ENCODE measurements at regions not wholly inside any gene's neighbourhood (a gene's known extent, or its start where the extent isn't known, plus 50 kb on each side); places are given as distances from the start of the nearest gene placed in this dataset.

DNA sequence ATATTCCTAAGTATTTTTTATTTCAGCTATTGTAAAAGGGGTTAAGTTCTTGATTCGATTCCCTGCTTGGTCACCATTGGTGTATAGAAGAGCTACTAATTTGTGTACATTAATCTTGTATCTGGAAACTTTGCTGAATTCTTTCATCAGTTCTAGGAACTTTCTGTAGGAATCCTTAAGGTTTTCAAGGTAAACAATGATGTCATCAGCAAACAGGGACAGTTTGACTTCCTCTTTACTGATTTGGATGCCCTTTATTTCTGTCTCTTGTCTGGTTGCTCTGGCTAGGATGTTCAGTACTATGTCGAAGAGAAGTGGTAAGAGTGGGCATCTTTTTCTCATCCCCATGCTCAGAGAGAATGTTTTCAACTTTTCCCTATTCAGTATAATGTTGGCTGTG is 252.7 kb downstream of the NR4A2 start:
- ChIA-PET POLR2A (no interaction called here), CTCF (no interaction called here)
- TF ChIP-seq, protein P1, sequence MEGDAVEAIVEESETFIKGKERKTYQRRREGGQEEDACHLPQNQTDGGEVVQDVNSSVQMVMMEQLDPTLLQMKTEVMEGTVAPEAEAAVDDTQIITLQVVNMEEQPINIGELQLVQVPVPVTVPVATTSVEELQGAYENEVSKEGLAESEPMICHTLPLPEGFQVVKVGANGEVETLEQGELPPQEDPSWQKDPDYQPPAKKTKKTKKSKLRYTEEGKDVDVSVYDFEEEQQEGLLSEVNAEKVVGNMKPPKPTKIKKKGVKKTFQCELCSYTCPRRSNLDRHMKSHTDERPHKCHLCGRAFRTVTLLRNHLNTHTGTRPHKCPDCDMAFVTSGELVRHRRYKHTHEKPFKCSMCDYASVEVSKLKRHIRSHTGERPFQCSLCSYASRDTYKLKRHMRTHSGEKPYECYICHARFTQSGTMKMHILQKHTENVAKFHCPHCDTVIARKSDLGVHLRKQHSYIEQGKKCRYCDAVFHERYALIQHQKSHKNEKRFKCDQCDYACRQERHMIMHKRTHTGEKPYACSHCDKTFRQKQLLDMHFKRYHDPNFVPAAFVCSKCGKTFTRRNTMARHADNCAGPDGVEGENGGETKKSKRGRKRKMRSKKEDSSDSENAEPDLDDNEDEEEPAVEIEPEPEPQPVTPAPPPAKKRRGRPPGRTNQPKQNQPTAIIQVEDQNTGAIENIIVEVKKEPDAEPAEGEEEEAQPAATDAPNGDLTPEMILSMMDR (IDR thresholded peaks at IDR 0.05; ENCODE audit: control extremely low read depth, extremely low read depth, low read depth, missing control alignments): no peak

DNA sequence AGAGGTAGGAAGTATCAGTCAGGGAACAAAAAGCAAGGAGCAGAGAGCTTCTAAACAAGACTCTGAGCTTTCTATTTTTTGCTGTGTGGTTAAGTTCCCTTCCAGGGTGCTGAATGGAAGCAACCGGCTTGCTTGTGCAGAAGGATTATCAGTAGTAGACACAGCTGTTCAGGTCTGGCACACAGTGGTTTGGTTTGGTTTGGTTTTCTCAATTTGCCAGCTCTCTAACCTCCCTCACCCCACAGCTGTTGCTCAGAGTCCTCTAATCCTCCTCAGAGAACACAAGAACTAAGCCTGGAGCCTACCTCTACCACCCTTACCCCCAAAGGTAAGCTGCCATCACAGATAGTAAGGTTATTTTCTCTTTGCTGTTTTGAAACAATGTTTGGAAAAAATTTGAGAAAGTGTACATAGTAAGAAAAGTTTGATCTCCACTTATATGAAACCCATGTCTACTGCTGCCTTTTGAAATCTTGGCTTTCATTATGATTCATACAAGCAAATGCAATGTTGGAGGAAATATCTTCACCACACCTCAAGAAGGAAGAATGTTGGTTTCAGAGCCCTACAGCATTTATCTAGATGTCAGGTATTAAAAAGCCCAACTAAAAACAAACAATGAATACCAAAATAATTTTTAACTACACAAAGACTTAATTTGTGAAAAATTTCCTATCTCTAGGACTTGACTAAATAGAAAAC is 255.3 kb downstream of the NR4A2 start:
- TF ChIP-seq, protein P1 (IDR thresholded peaks at IDR 0.05; ENCODE audit: control extremely low read depth, extremely low read depth, low read depth, missing control alignments): no peak
- POLR2A ChIA-PET: no interaction called here
- CTCF ChIA-PET: interaction anchor here (1.3 kb wide), 1 partner anchor 10 kb away, joined by 3 read pairs; no protein-coding TSS in a partner anchor
- no peak for DNase-seq (ENCODE audit: extremely low spot score)

More for the DNA sequence above, 252.7 kb downstream of the NR4A2 start:
- no peak for DNase-seq (ENCODE audit: extremely low spot score)

DNA sequence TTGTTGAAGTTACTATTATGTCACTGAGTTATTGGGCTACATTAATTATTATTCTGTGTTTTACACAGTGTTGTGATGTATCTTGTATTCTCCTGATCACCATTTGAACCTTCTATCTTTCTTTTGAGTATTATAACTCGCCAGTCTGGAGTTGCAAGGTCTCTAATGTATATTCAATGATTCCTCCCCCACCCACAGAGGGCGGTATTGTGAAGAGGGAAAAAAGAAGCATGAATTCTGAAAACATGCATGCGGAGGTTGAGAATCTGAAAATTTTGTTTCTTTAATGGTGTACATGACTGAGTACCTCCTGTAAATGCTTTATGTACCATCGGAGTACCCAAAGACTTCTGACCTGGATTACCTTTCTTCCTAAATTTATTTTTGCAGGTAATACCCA is 266.6 kb downstream of the NR4A2 start:
- DNase-seq (ENCODE audit: extremely low spot score): no peak
- TF ChIP-seq, protein P1 (IDR thresholded peaks at IDR 0.05; ENCODE audit: control extremely low read depth, extremely low read depth, low read depth, missing control alignments): peak; percentile 32
- ChIA-PET CTCF (no interaction called here), POLR2A (no interaction called here)

DNA sequence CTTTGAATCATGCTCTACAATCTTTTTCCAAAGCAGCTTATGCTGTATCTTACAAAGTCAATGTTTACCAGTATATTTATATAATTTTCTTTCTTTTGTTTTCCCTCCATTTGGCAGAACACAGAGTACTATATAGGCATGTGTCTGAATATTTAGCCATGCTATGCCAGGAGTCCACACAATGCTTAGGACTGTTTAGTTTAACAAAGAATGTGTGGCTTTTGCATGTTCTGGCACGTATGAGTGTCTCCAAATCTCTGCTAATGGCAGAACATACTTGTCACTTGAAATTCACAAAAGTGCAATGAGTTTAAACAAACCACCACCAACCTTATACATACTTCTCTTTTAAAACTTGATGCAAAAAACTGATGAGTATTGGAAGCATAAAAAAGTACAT is 268.0 kb downstream of the NR4A2 start:
- TF ChIP-seq, protein P1 (IDR thresholded peaks at IDR 0.05; ENCODE audit: control extremely low read depth, extremely low read depth, low read depth, missing control alignments): no peak
- POLR2A ChIA-PET: no interaction called here
- CTCF ChIA-PET: no interaction called here
- no peak for DNase-seq (ENCODE audit: extremely low spot score)

DNA sequence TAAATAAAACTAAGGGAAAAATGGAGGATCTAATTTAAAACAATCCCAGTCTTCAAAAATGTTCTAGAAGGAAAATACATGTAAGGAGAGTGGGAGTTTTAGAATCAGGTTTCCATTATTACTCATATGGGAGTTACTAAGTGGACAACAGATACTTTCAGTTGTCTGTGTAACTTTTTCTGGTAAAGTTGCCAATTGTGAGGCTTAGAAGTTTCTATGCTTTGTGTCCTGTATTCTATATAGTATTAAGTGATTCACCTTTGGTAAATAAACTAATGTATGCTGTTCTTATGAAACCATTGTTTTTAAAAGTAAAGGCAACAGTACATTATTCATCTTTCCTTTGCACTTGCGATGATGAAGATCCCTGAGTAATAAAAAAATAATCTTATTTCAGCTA is 274.9 kb downstream of the NR4A2 start:
- ChIA-PET POLR2A (no interaction called here), CTCF (no interaction called here)
- DNase-seq (ENCODE audit: extremely low spot score): no peak
- TF ChIP-seq, protein P1 (IDR thresholded peaks at IDR 0.05; ENCODE audit: control extremely low read depth, extremely low read depth, low read depth, missing control alignments): no peak

DNA sequence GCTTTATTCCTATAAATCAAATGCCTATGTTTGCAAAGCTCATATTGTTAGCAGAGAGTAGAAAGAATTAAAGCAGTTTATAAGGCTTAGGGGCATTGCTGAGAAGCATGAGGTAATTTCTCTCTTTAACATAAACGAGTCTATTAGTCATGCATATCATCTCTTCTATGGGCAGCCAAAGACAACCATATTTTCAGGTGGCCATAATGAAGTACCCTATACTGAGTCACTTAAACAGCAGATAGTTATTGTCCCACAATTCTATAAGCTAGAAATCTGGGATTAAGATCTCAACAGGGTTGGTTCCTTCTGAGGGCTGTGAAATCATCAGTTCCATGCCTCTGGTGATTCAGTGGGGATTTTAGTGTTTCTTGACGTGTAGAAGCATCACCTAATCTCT is 277.5 kb downstream of the NR4A2 start:
- ChIA-PET CTCF (interaction anchor here (1.3 to 1.4 kb wide), 2 partner anchors 12 to 15 kb away, joined by 3 read pairs; no protein-coding TSS in a partner anchor), POLR2A (no interaction called here)
- TF ChIP-seq, protein P1 (IDR thresholded peaks at IDR 0.05; ENCODE audit: control extremely low read depth, extremely low read depth, low read depth, missing control alignments): no peak
- DNase-seq (ENCODE audit: extremely low spot score): no peak
